Stimulated activated CD8-positive, alpha-beta memory T cell treated with anti-CD3 and anti-CD28 coated beads, Interleukin-4, amount 100 ng/mL, for 48 hours (primary cell): ENCODE measurements at regions not wholly inside any gene's neighbourhood (a gene's known extent, or its start where the extent isn't known, plus 50 kb on each side); places are given as distances from the start of the nearest gene placed in this dataset.
"Not testable (repeated sequence)": the region's sequence is repeated elsewhere in the genome, so short reads cannot be mapped to it uniquely, and the experiment has no call there.

ENCODE experiments used
- DNase-seq: peaks from one replicate; pipeline ENCODE4 v3.0.0-alpha.2; 2020

- DNase-seq, result no peak
Observed at GRCh38 chr21:35449846-35450245, 400.7 kb upstream of the RUNX1 start.

GRCh38 chr21:35448876-35449599 lies 399.9 kb upstream of the RUNX1 start:
- no peak for DNase-seq

- no peak for DNase-seq
Observed at GRCh38 chr21:35444391-35444790, 395.3 kb upstream of the RUNX1 start.

GRCh38 chr21:35441868-35442582 lies 392.9 kb upstream of the RUNX1 start:
- DNase-seq, result no peak

- no peak for DNase-seq
Observed at GRCh38 chr21:35438643-35439404, 389.7 kb upstream of the RUNX1 start.

- DNase-seq, result no peak
Observed at GRCh38 chr21:35437941-35438340, 388.8 kb upstream of the RUNX1 start.

GRCh38 chr21:35436899-35437298 lies 387.8 kb upstream of the RUNX1 start:
- no peak for DNase-seq

- not testable (repeated sequence) for DNase-seq
Observed at GRCh38 chr21:35432601-35433000, 383.5 kb upstream of the RUNX1 start.

- DNase-seq, result no peak
Observed at GRCh38 chr21:35430260-35430659, 381.2 kb upstream of the RUNX1 start.

GRCh38 chr21:35428937-35429336 lies 379.8 kb upstream of the RUNX1 start:
- DNase-seq, result no peak

GRCh38 chr21:35428489-35428888 lies 379.4 kb upstream of the RUNX1 start:
- DNase-seq, result peak; percentile 29

GRCh38 chr21:35428001-35428320 lies 378.9 kb upstream of the RUNX1 start:
- no peak for DNase-seq

- no peak for DNase-seq
Observed at GRCh38 chr21:35427320-35428000, 378.4 kb upstream of the RUNX1 start.

GRCh38 chr21:35426897-35427296 lies 377.8 kb upstream of the RUNX1 start:
- no peak for DNase-seq

- no peak for DNase-seq
Observed at GRCh38 chr21:35426469-35426868, 377.4 kb upstream of the RUNX1 start.

GRCh38 chr21:35424122-35424521 lies 375.0 kb upstream of the RUNX1 start:
- no peak for DNase-seq

- no peak for DNase-seq
Observed at GRCh38 chr21:35423709-35424108, 374.6 kb upstream of the RUNX1 start.

GRCh38 chr21:35422011-35422410 lies 372.9 kb upstream of the RUNX1 start:
- no peak for DNase-seq

- DNase-seq, result no peak
Observed at GRCh38 chr21:35421221-35421620, 372.1 kb upstream of the RUNX1 start.

- no peak for DNase-seq
Observed at GRCh38 chr21:35420656-35421055, 371.6 kb upstream of the RUNX1 start.

- DNase-seq, result no peak
Observed at GRCh38 chr21:35417762-35418161, 368.7 kb upstream of the RUNX1 start.

GRCh38 chr21:35416866-35417489 lies 367.9 kb upstream of the RUNX1 start:
- no peak for DNase-seq
